Lung (tissue), 11 donors: ENCODE measurements at regions not wholly inside any gene's neighbourhood (a gene's known extent, or its start where the extent isn't known, plus 50 kb on each side); places are given as distances from the start of the nearest gene placed in this dataset.

Experiments
- ATAC-seq: fragments of 200-7000 bp; cut with Tn5 transposase; one replicate; pipeline ENCODE4 v1.9.1; 2020; ENCODE audit warnings: moderate number of reproducible peaks; ENCODE audit not compliant: insufficient read depth, low FRiP score
- DNase-seq, 3 donors: peaks; one replicate each; pipeline ENCODE4 v3.0.0-alpha.2; 2013 to 2017
- H3K27ac ChIP-seq, 2 donors: one replicate each; pipeline ENCODE4 v1.5.1; 2013; ENCODE audit warnings: mild to moderate bottlenecking in 2 of 2, moderate library complexity in 2 of 2, control low read depth in 1 of 2, inconsistent platforms in 1 of 2, low read depth in 1 of 2, low read length in 1 of 2
- H3K27me3 ChIP-seq, 3 donors: one replicate each; pipeline ENCODE4 v1.5.1; 2013; ENCODE audit warnings: low read length in 2 of 3; ENCODE audit not compliant: control insufficient read depth in 3 of 3, insufficient read depth in 3 of 3
- H3K36me3 ChIP-seq, 4 donors: one replicate each; pipeline ENCODE4 v1.5.1; 2013; ENCODE audit warnings: low read length in 4 of 4, mild to moderate bottlenecking in 1 of 4, moderate library complexity in 1 of 4; ENCODE audit not compliant: control insufficient read depth in 4 of 4, insufficient read depth in 4 of 4
- H3K4me1 ChIP-seq, 5 donors: one replicate each; pipeline ENCODE4 v1.5.1; 2013; ENCODE audit warnings: low read length in 5 of 5, mild to moderate bottlenecking in 2 of 5, moderate library complexity in 1 of 5; ENCODE audit not compliant: control insufficient read depth in 5 of 5, insufficient read depth in 5 of 5
- H3K4me3 ChIP-seq: one replicate; pipeline ENCODE4 v1.5.1; 2013; ENCODE audit warnings: mild to moderate bottlenecking, control low read depth, moderate library complexity
- H3K9ac ChIP-seq, 2 donors: one replicate each; pipeline ENCODE4 v1.5.1; 2013; ENCODE audit warnings: low read length in 2 of 2, control low read depth in 1 of 2; ENCODE audit not compliant: insufficient read depth in 1 of 2
- H3K9me3 ChIP-seq, 4 donors: one replicate each; pipeline ENCODE4 v1.5.1; 2013; ENCODE audit warnings: low read length in 3 of 4, mild to moderate bottlenecking in 1 of 4, moderate library complexity in 1 of 4; ENCODE audit not compliant: control insufficient read depth in 4 of 4, insufficient read depth in 3 of 4
- CTCF ChIP-seq: IDR thresholded peaks from 2 replicates; pipeline ENCODE4 v1.5.1; 2012; ENCODE audit warnings: mild to moderate bottlenecking; ENCODE audit errors: control extremely low read depth, extremely low read depth
- WGBS, 2 donors: extraction: QIAGEN DNeasy Blood & Tissue Kit; methylation state at CpG; one replicate each; pipeline ENCODE4 v1.1.7; 2013; 5-methylcytosine and 5-hydroxymethylcytosine counted together
- donor health status: control.
- donor health status: control.
- donor health status: Bipolar disorder and iron deficiency.
- donor health status: healthy.
- donor health status: DM: yes; HTN: yes; CAD: no.

- ATAC-seq = no peak
- Histone ChIP-seq H3K36me3 (no peaks in the 10 kb centered on the region), H3K27ac (no peak overlapping the region), H3K9me3 (no peaks in the 10 kb centered on the region), H3K27me3 (no peaks in the 10 kb centered on the region), H3K4me1 (peaks cover 0 to 8% (median 0%) of the 10 kb centered on the region in 5 donors), H3K9ac (no peak overlapping the region), H3K4me3 (no peak overlapping the region)
- TF ChIP-seq CTCF = no peak
- 98% methylated on average over 3 of the region's 3 CpGs; no CpG with 5 or more reads in 1 of the 2 donors for WGBS, 2 donors
- DNase-seq = no peak
Observed at GRCh38 chr2:196379600-196379999, 208.2 kb upstream of the STK17B start.

DNA sequence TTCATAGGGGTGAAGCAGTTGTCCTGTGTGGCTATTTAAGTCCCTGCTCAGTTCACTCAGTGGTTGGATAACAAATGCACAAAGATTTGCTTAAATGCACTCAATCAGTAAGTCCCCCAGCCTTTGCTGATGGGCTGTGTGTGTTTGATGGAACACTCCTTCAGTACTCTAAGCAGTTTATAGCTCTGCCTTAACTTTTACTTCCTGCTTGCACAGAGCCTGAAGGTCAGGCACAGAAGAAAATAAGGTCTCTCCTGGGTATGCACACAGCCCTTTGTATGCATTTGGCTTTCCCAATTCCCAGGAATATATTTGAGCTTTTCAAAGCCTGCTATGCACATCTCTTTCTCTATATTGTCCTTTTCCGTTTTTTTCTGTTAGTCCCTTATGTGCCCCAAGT is 208.7 kb upstream of the STK17B start:
- Histone ChIP-seq H3K9me3 (no peaks in the 10 kb centered on the region), H3K4me3 (no peak overlapping the region), H3K4me1 (peaks cover 0 to 8% (median 0%) of the 10 kb centered on the region in 5 donors), H3K36me3 (no peaks in the 10 kb centered on the region), H3K27me3 (no peaks in the 10 kb centered on the region), H3K27ac (no peak overlapping the region), H3K9ac (no peak overlapping the region)
- ATAC-seq (no peak), DNase-seq (no peak)
- 67 to 79% methylated on average over 1 of the region's 1 CpG for WGBS, 2 donors
- no peak for TF ChIP-seq CTCF

DNA sequence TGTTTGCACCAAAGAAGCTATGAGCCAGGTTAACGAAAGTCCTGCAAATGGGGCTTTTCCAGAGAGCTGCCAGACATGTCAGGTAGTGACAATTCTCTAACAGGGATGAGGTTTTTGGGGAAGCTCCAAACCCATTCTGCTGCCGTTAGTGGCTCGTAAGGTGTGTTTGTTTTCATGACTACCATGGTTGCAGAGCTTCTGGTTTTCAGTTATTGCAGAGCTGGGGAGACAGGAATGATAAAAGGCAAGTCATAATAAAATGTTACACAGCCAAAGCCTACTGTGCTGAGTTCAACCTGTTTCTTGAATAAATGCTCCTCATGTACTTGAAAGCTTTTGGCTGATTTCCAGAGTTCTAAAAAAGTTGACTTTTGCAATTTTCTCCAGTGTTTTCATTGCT is 209.2 kb upstream of the STK17B start:
- 72 to 85% methylated on average over 3 of the region's 3 CpGs for WGBS, 2 donors
- H3K27ac ChIP-seq = no peak overlapping the region
- ATAC-seq (no peak), DNase-seq (no peak)
- no peak overlapping the region for H3K9ac ChIP-seq
- H3K4me3 ChIP-seq = no peak overlapping the region
- H3K4me1 ChIP-seq = peaks cover 0 to 8% (median 0%) of the 10 kb centered on the region in 5 donors
- no peaks in the 10 kb centered on the region for H3K9me3 ChIP-seq
- TF ChIP-seq CTCF = no peak
- no peaks in the 10 kb centered on the region for H3K36me3 ChIP-seq
- H3K27me3 ChIP-seq = no peaks in the 10 kb centered on the region

DNA sequence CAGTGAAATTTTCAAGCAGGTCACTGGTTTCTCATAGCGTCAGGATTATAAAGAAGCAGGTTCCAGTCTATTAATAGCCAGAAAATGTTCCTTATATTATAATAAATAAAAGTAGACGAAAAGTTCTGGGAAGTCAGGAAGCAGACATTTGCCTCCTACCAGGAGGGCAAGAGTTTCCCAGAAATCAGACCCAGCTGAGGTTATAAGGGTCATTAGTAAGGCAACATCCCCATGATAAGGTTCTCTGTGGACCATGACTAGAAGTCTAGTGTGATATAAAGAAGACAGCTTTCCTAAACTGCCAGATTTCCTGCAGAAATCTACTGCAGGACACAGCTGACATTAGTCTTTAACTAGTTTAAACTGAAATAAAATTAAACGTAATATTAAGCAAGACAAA is 210.1 kb upstream of the STK17B start:
- Histone ChIP-seq H3K4me3 (no peak overlapping the region), H3K27ac (no peak overlapping the region), H3K9ac (no peak overlapping the region), H3K9me3 (no peaks in the 10 kb centered on the region), H3K27me3 (no peaks in the 10 kb centered on the region), H3K4me1 (peaks cover 0 to 8% (median 0%) of the 10 kb centered on the region in 5 donors), H3K36me3 (no peaks in the 10 kb centered on the region)
- ATAC-seq (no peak), DNase-seq (no peak)
- WGBS, 2 donors = 74 to 81% methylated on average over 3 of the region's 3 CpGs
- no peak for TF ChIP-seq CTCF
